ENCODE measurements at regions not wholly inside any gene's neighbourhood (a gene's known extent, or its start where the extent isn't known, plus 50 kb on each side); places are given as distances from the start of the nearest gene placed in this dataset.

- no peak for DNase-seq
Measured at GRCh38 chr20:61043681-61044080, 208.4 kb upstream of the CDH4 start.

DNA sequence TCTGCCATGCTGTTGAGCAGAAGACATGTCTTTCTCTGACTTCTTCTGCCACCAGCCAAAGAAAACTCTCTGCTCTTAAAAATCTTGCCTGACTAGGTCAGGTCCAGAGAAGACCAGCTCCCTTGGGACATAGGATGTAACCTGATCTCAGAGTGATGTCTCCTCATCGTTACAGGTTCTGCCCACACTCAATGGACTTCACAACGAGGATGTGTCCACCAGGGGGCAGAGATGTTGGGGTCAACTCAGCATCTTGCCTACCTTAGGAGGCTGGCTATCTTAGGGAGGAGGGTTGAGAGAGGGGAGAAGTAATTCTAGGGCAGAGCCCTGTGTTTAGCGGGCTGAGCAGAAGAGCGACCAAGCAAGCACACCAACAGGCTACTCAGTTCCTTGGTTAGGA, 207.6 kb upstream of the CDH4 start:
- no peak for DNase-seq

DNA sequence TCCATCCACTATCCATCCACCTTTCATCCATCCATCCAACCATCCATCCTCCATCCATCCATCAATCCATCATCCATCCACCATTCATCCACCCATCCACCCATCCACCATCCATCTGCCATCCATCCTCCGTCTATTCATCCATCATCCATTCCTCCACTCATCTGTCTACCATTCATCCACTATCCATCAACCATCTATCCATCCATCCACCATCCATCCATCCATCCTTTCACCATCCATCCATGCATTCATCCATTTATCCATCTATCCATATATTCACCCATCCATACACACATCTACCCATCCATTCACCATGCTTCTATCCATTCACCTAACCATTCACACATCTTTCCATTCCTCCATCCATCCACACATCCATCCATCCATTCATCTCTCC, 207.0 kb upstream of the CDH4 start:
- no peak for DNase-seq

GRCh38 chr20:61045876-61046585, 206.0 kb upstream of the CDH4 start:
- no peak for DNase-seq

- no peak for DNase-seq
Measured at GRCh38 chr20:61046721-61047351, 205.2 kb upstream of the CDH4 start.

DNA sequence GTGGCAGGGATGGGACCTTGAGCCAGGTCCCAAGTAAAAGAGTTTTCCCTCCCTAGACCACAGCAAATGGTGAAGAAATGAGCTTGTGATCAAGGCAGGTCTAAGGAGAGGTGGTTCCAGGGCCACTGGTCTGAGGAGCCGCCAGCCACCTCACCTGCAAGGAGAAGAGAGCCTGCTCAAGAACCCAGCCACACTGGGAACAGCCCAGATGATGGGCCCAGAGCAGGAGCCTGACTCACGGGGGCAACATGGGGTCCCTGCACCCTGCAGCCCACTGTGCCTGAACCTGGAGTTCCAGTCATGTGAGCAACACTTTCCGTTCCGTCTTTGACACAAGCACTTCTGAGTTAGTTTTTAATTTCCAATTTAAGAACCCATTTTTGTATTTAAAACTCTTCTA, 204.5 kb upstream of the CDH4 start:
- no peak for DNase-seq

GRCh38 chr20:61048302-61048701, 203.8 kb upstream of the CDH4 start:
- no peak for DNase-seq

DNA sequence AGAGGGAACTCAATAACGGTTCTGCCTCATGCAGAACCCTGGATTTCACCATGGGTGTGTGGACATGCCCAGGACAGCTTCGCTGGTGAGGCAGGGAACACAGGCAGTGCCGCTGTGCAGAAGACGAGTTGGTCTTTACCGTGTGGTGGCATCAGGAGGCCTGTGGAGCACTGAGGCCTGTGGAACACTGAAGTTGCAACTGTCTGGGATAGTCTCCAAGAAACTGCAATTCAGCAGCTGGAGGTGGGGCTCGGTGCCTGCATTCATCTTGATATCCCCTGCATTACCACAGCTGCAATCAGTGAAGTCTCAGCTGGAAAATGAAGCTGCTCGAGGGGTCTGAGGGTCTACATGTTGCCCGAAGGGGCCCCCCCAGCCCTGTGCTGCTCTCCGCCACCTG, 202.4 kb upstream of the CDH4 start:
- no peak for DNase-seq

DNA sequence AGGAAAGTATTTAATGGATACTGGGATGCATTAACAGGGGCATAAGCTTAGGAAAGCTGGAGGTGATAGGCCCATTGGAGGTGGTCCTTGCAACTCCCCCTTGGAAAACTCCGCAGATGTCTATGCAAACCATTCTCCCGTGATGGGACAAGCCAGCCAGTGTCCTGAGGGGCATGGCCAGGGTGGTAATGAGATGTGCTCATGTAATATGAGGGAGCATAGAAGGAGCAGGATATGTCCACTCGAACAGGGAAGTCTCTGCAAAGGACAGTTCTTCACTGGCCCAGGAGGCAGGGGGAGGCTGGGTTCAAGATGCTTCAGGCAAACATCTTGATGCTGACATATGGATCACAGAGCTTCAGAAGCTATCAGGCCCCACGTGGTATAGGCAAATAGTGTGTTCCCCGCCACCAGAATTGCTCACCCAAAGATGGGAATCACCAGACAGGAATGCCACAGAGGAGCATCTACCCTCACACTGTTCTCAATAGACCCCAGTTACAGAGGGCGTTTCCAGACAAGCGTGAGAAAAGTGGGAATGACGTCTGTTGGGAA, 201.6 kb upstream of the CDH4 start:
- no peak for DNase-seq

DNA sequence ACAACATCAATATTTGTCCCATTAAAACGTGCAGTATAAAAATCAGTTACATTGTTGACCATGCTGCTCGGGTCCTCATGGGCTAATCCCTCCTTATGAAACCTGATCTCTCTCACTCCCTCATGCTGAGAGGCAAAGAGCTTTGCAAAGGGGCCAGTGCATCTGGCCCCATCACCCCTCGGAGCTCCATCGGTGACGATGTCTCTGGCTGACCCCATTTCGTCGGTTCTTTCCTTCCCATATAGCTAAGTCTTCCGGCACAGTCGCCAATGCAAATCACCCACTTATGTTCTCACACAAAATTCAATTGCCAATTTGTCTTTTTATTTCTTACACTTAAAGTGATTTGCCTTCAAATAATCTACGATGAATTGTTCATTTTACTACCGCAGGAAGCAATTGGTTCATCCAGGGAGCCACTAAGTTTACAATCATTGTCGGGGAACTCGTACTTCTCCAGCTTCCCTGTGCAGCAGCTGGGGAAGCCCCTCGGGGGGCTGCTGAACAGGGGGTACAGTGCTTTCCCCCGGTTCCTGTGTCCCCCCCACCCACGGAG, 199.8 kb upstream of the CDH4 start:
- DNase-seq: no peak

GRCh38 chr20:61052776-61053442, 199.2 kb upstream of the CDH4 start:
- no peak for DNase-seq

DNA sequence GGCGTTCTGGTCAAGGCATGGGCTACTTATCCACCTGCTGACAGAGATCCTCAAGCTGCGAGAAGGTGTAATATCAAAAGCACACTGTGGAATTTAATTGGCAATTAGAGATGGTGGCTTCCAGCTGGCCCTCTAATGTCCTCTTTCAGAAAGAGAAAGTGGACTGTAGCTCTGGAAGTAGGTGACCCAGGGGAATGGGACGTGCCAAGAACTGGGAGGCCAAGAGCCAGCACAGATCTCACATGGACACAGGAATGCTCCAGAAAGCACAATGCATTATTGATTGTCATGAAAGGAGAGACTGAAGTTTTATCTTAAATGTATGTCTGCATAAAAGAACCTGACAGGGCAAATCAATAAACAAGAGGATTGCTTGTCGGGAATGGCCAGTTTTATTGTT, 198.6 kb upstream of the CDH4 start:
- no peak for DNase-seq

GRCh38 chr20:61053889-61054288, 198.2 kb upstream of the CDH4 start:
- no peak for DNase-seq

DNA sequence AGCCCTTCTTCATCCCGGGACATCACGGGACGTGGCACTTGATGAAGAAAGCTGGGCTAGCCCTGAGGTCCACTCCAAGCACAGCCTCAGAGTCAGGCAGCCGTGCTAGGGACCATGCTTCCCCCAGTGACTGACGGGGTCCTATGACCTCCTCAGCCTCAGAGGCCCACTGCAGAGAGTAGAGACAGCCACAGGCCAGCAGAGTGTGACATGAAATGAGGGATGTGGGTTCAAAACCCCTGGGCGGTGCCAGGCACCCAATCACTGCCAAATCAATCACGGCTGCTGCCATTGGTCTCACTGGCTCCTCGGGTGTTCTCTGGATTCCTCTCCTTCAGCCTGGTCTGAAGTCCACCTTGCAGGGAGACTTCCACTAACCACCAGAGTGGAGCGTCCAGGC, 197.7 kb upstream of the CDH4 start:
- DNase-seq: no peak

DNA sequence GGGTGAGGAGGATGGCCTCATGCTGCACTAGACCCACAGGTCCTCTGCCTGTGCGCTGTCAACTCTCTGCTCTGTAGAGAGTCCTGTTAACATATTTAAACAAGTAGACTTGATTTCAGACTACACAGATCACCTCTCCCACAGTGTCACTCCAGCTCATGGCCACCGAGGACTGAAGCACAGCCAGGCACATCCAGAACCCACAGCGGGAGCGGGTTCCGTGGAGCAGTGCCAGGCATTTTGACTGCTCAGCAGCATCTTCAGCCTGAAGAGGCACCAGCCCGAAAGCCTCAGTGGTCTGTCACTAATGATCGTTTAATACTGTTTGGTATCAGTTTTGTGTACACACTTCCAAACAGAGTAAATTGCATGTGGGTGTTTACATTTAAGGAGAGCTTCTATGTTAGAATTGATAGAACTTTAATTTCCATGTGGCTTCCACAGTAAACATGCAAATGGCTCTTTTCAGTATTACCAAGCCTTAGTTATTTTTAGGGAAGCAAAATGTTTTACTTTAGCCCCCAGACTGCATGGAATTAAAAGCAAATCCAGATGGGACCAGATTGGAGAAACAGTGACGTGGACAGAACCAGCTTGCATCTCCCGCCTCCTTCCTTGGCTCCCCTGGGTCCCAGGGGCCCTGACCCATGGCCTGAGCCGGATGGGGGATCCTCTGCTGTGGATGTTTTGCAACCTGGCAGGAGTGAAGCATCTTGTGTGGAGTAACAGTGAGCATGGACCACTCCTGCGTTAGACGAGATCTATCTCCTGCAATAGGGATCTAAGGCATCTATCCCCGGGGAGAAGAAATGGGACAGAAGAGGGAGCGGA, 196.7 kb upstream of the CDH4 start:
- DNase-seq: no peak

DNA sequence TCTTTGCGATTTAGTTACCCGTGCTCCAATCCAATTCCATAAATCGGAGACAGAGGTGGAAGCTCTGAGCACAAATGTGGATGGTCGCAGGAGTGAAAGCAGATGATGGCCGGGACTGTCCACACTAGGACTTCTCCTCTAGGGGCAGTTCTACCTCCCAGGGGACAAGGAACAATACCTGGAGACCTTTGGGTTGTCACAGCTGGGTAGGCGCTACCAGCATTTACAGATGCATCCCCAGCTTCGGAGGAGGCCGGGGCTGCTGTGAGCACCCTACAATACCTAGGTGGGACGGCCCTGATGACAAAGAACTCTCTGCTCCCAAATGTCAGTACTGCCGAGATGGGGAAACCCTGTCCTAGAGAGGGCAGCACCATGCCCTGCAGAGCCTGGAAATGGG, 195.9 kb upstream of the CDH4 start:
- DNase-seq: no peak

DNA sequence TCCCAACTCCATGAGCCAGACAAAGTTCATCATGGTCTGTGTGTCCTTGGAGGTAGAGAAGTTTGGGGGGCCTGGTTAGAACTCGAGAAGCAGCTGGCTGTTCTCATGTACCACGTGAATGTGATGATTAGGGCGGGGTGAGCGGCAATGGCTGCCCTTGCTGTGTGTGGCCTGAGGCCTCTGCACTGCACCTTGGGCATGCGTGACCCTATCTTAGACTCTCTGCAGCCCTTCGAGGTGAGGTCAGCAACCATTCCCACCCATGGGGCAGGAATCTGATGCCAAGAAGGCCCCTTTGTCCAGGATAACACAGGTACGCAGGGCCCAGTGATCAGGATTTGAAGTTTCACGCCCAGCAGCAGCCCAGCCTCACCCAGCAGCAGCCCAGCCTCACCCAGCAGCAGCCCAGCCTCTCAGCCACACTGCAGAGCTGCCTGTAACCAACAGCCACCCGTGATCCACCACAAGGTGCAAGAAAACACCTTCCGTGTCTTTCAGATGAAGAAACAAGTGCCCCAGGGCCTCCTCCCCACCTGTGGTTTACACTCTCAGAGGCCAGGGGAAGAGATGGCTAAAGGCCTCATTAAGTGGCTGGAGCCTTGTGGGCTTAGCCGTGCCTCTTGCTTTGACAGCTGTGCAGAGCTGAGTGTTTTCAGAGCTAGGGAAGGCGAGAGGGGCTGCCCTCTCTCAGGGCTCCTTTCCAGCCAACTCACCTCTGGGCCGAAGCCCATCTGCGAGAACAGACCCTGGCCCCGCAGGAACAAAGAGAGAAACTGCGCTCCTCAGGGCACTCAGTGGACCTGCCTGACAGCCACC, 195.2 kb upstream of the CDH4 start:
- no peak for DNase-seq

- no peak for DNase-seq
Measured at GRCh38 chr20:61057443-61058121, 194.5 kb upstream of the CDH4 start.

DNA sequence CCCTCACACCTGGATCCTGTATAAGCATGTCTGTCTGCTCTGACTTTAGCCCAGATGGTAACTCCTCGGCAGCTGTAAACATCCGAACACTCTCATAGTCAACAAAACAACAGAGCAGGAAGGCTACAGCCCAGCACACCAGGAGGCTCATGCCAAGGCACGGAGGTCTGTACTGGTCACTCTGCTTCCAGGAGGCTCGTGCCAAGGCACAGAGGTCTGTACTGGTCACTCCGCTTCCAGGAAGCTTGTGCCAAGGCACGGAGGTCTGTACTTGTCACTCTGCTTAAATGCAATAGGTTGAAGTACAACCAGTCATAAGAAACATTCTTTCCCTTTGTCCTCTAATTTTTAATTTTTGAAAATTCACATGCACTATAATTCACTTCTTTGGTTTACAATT, 190.1 kb upstream of the CDH4 start:
- no peak for DNase-seq

DNA sequence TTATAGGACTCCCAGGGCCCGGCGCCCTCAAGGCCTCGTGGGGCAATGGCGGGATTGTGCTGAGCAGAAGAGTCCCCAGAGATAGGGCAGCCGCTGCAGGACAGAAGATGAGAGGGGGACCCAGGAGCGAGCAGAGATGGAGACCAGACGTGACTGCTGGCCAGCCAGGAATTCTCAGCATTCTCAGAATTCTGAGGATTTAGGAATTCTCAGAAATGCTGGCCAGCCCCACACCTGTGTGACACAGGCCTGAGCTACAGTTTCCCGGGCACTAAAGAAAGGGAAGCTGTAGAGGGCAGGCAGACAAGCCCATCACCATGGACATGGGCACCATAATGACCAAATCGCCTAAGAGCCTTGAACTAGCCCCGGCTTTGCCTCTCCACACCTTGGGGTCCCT, 186.2 kb upstream of the CDH4 start:
- DNase-seq: no peak

DNA sequence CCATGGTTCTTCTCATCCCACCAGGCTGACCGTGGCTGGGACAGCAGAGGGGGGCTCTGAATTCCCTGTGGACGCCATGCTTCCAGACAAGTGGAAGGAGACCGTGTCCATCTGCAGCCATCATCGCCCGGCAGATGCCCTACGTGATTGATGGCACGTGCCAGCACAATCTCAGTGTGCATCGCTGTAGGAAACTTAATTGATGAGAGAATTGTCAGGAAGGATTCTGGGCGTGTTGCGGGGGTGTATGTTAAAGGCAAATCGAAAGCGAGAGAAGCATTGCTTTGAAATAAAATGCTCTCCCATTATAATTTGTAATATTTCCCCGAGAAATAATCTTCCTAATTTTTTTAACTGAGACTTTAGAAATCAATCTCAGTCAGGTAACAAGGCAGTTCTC, 185.5 kb upstream of the CDH4 start:
- no peak for DNase-seq

Data from NK-92 treated with Interleukin-12 subunit alpha and Interleukin-12 subunit beta, amount 100 ng/mL, for 24 hours (cell line).